Upper lobe of left lung (tissue), 6 donors: ENCODE measurements at regions not wholly inside any gene's neighbourhood (a gene's known extent, or its start where the extent isn't known, plus 50 kb on each side); places are given as distances from the start of the nearest gene placed in this dataset.

ENCODE experiments used
- ATAC-seq, 2 donors: fragments of 200-7000 bp; cut with Tn5 transposase; one replicate each; pipeline ENCODE4 v1.9.1; 2022; ENCODE audit warnings: mild to moderate bottlenecking in 2 of 2, moderate library complexity in 2 of 2; ENCODE audit not compliant: low FRiP score in 2 of 2
- DNase-seq, 2 donors: peaks; one replicate each; pipeline ENCODE4 v3.0.0-alpha.2; 2019 to 2020
- H3K27ac ChIP-seq, 4 donors: fragments of 200-600 bp; sonication (generic); one replicate each; pipeline ENCODE4 v1.5.1; 2016 to 2019
- H3K27me3 ChIP-seq, 4 donors: fragments of 200-600 bp; sonication (generic); one replicate each; pipeline ENCODE4 v1.5.1; 2017 to 2019
- H3K36me3 ChIP-seq, 4 donors: fragments of 200-600 bp; sonication (generic); one replicate each; pipeline ENCODE4 v1.5.1; 2016 to 2019
- H3K4me1 ChIP-seq, 4 donors: fragments of 200-600 bp; sonication (generic); one replicate each; pipeline ENCODE4 v1.5.1; 2018 to 2019
- H3K4me3 ChIP-seq, 4 donors: fragments of 200-600 bp; sonication (generic); one replicate each; pipeline ENCODE4 v1.5.1; 2017 to 2019; ENCODE audit warnings: mild to moderate bottlenecking in 2 of 4, moderate library complexity in 1 of 4
- H3K9me3 ChIP-seq, 4 donors: fragments of 200-600 bp; sonication (generic); one replicate each; pipeline ENCODE4 v1.5.1; 2018 to 2019
- EP300 ChIP-seq, 4 donors: sonication (generic); formaldehyde crosslinking; IDR thresholded peaks; one replicate each; pipeline ENCODE4 v1.5.1; 2017; ENCODE audit warnings: antibody characterized with exemption in 4 of 4, control low read depth in 2 of 4
- POLR2A ChIP-seq, 4 donors: fragments of 450-650 bp; IDR thresholded peaks; one replicate each; pipeline ENCODE4 v1.5.1; 2016 to 2017; ENCODE audit warnings: antibody characterized with exemption in 4 of 4, mild to moderate bottlenecking in 2 of 4
- POLR2AphosphoS5 ChIP-seq, 2 donors: sonication (generic); formaldehyde crosslinking; IDR thresholded peaks; one replicate each; pipeline ENCODE4 v1.5.1; 2017; ENCODE audit warnings: antibody characterized with exemption in 2 of 2
- WGBS, 2 donors: methylation state at CpG; one replicate each; pipeline ENCODE4 v1.1.5; 2017 to 2018; 5-methylcytosine and 5-hydroxymethylcytosine counted together
- TF ChIP-seq, protein P1 (sequence below), 6 experiments: fragments of 450-650 bp in 4 of 6; fragments of 200-600 bp in 2 of 6; sonication (generic) in 2 of 6; IDR thresholded peaks; one replicate each; pipeline ENCODE4 v1.5.1; 2016 to 2019; ENCODE audit warnings: antibody characterized with exemption in 6 of 6
- donor health status: DM: no; HTN: no; CAD: no; lungs with moderate emphysema.
- donor health status: DM: no; HTN: yes; CAD: no; lungs with severe emphysema.

DNA sequence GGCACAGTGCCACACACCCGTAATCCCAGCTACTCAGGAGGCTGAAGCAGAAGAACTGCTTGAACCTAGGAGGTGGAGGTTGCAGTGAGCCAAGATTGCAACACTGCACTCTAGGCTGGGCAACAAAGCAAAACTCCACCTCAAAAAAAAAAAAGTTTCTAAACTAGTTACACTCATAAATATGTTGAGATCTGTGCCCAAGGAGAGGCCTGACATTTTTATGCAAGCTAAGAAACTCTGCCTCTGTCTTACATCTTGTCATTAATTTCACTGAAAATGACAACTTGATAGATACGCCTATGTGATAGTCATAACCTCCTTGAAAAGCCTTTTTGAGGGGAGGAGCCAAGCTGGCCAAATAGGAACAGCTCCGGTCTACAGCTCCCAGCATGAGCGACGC lies 412.7 kb downstream of the STK39 start:
- peak in 1 of 2 donors; percentile 36 for DNase-seq
- no peaks in the 10 kb centered on the region for H3K27me3 ChIP-seq
- TF ChIP-seq EP300 (IDR thresholded peaks at IDR 0.05) (no peak), POLR2A (IDR thresholded peaks at IDR 0.05) (no peak), POLR2AphosphoS5 (IDR thresholded peaks at IDR 0.05) (no peak)
- TF ChIP-seq, protein P1, sequence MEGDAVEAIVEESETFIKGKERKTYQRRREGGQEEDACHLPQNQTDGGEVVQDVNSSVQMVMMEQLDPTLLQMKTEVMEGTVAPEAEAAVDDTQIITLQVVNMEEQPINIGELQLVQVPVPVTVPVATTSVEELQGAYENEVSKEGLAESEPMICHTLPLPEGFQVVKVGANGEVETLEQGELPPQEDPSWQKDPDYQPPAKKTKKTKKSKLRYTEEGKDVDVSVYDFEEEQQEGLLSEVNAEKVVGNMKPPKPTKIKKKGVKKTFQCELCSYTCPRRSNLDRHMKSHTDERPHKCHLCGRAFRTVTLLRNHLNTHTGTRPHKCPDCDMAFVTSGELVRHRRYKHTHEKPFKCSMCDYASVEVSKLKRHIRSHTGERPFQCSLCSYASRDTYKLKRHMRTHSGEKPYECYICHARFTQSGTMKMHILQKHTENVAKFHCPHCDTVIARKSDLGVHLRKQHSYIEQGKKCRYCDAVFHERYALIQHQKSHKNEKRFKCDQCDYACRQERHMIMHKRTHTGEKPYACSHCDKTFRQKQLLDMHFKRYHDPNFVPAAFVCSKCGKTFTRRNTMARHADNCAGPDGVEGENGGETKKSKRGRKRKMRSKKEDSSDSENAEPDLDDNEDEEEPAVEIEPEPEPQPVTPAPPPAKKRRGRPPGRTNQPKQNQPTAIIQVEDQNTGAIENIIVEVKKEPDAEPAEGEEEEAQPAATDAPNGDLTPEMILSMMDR (IDR thresholded peaks at IDR 0.05), result no peak
- H3K36me3 ChIP-seq, result no peaks in the 10 kb centered on the region
- H3K4me1 ChIP-seq, result no peaks in the 10 kb centered on the region
- no peak for ATAC-seq
- 89 to 90% methylated on average over 5 of the region's 5 CpGs for WGBS, 2 donors
- no peak overlapping the region for H3K27ac ChIP-seq
- H3K4me3 ChIP-seq, result no peak overlapping the region
- no peaks in the 10 kb centered on the region for H3K9me3 ChIP-seq

DNA sequence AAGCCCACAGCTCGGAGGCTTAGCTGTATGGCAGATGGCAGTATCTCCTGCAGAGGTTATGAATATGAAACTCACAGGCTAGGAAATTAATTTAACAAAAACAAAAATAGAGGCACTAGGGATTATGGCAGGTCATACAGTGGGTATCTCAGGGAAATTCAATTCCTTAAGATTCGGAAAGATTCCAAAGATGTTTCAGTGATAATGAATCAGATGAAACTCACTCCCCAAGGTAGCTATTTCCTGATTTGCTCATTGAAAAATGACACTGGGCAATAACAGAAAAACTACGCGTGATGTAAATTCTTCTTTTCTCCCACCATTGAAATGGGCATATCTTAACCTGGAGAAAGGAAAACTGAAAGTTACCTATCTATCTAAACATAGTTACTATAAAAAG lies 414.1 kb downstream of the STK39 start:
- Histone ChIP-seq H3K27ac (no peak overlapping the region), H3K36me3 (no peaks in the 10 kb centered on the region), H3K27me3 (no peaks in the 10 kb centered on the region), H3K9me3 (no peaks in the 10 kb centered on the region), H3K4me1 (no peaks in the 10 kb centered on the region), H3K4me3 (no peak overlapping the region)
- WGBS, 2 donors, result 73 to 74% methylated on average over 4 of the region's 4 CpGs
- no peak for TF ChIP-seq POLR2AphosphoS5 (IDR thresholded peaks at IDR 0.05)
- no peak for TF ChIP-seq POLR2A (IDR thresholded peaks at IDR 0.05)
- no peak for TF ChIP-seq EP300 (IDR thresholded peaks at IDR 0.05)
- TF ChIP-seq, protein P1 (IDR thresholded peaks at IDR 0.05), result no peak
- ATAC-seq (no peak), DNase-seq (no peak)

DNA sequence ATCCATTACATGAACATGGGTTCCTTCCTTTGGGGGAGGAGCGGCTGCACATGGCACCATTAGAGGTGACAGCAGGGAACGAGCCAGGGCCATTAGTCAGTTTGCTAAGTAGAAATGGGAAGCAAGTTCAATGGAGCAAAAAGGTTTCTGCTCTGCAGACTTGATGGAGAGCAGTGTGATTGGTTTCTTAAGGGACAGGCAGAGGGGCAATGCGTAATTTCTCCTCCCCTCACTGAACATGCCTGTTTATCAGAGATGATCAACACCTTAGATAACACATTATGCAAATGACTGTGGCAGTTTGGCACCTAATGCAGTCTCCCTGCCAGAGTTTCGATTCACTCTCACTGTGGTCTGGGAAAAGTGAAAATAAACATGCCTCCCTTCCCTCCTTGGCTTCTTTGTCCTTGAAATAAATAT lies 414.5 kb downstream of the STK39 start:
- WGBS, 2 donors, result 53 to 64% methylated on average over 4 of the region's 4 CpGs
- no peaks in the 10 kb centered on the region for H3K36me3 ChIP-seq
- H3K27me3 ChIP-seq, result no peaks in the 10 kb centered on the region
- no peak overlapping the region for H3K4me3 ChIP-seq
- ATAC-seq (no peak), DNase-seq (no peak)
- H3K9me3 ChIP-seq, result no peaks in the 10 kb centered on the region
- TF ChIP-seq POLR2A (IDR thresholded peaks at IDR 0.05) (no peak), POLR2AphosphoS5 (IDR thresholded peaks at IDR 0.05) (no peak), EP300 (IDR thresholded peaks at IDR 0.05) (no peak)
- TF ChIP-seq, protein P1 (IDR thresholded peaks at IDR 0.05), result no peak
- no peaks in the 10 kb centered on the region for H3K4me1 ChIP-seq
- no peak overlapping the region for H3K27ac ChIP-seq

DNA sequence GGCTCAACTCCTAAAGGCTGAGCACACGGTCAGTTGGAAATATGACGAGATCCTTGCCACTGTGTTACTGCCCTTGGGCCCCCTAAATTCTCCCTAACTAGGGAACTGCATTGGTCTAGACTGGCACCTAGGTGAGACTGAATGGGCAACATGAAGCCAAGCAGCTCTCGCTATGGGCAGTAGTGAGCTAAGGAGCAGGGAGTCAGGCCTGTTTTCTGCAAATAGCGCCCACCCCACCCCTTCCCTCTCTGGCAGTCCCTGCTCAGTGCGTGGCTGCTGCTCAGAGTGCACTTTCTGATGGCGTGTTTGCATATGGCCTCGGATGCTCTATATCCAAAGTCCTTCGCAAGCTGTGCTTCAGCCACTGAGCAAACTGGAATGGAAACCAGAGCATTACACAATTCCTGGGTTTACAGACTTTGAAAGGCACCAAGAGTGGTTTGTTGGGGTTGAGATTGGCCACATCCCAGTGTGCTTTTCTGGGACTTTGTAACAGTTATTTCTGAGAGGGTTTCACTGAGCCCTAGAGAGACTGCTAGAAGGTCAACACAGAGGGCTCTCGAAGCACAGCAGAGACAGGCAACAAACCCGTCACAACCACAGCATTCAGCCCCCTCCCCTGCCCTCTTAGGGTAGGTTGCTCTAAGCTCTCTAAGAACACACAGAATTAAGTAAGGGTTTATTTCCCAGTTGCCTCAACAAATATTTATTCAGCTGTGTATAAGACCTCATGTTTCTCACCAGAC lies 419.9 kb downstream of the STK39 start:
- H3K27me3 ChIP-seq, result no peaks in the 10 kb centered on the region
- no peak overlapping the region for H3K27ac ChIP-seq
- no peak overlapping the region for H3K4me3 ChIP-seq
- H3K9me3 ChIP-seq, result no peaks in the 10 kb centered on the region
- TF ChIP-seq, protein P1 (IDR thresholded peaks at IDR 0.05), result no peak
- TF ChIP-seq EP300 (IDR thresholded peaks at IDR 0.05) (no peak), POLR2A (IDR thresholded peaks at IDR 0.05) (no peak), POLR2AphosphoS5 (IDR thresholded peaks at IDR 0.05) (no peak)
- no peaks in the 10 kb centered on the region for H3K36me3 ChIP-seq
- ATAC-seq (peak; percentile 7 to 47), DNase-seq (peak in 1 of 2 donors; percentile 44)
- WGBS, 2 donors, result 69 to 78% methylated on average over 9 to 10 of the region's 10 CpGs
- no peaks in the 10 kb centered on the region for H3K4me1 ChIP-seq

DNA sequence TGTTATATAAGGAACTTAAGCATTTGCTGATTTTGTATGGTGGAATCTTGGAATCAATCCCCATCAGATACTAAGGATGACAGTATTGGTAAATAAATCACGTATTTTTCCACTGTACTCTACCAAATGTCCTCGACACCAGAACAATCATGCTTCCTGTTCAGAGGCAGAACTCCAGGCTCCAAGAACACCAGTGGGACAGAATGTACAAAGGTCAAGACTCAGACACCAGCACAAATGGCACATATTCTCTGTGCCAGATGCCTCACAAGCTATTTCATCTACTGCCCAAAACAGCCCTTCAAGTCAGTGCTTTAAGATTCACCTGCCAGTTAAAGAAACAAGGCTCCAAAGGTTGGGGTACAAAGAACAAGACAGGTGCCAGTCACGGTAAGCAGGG lies 420.5 kb downstream of the STK39 start:
- H3K4me1 ChIP-seq, result no peaks in the 10 kb centered on the region
- no peaks in the 10 kb centered on the region for H3K9me3 ChIP-seq
- H3K36me3 ChIP-seq, result no peaks in the 10 kb centered on the region
- no peaks in the 10 kb centered on the region for H3K27me3 ChIP-seq
- DNase-seq (no peak), ATAC-seq (no peak)
- TF ChIP-seq POLR2AphosphoS5 (IDR thresholded peaks at IDR 0.05), result no peak
- TF ChIP-seq EP300 (IDR thresholded peaks at IDR 0.05), result no peak
- TF ChIP-seq, protein P1 (IDR thresholded peaks at IDR 0.05), result no peak
- no peak for TF ChIP-seq POLR2A (IDR thresholded peaks at IDR 0.05)
- WGBS, 2 donors, result 45 to 70% methylated on average over 3 of the region's 3 CpGs
- H3K4me3 ChIP-seq, result no peak overlapping the region
- H3K27ac ChIP-seq, result no peak overlapping the region
